WERI-Rb-1 (cell line): ENCODE measurements at regions not wholly inside any gene's neighbourhood (a gene's known extent, or its start where the extent isn't known, plus 50 kb on each side); places are given as distances from the start of the nearest gene placed in this dataset.
"Not testable (repeated sequence)": the region's sequence is repeated elsewhere in the genome, so short reads cannot be mapped to it uniquely, and the experiment has no call there.

Source experiments
- DNase-seq: peaks from one replicate; pipeline ENCODE4 v3.0.0-alpha.2; 2020
- H3K27ac ChIP-seq: fragments of 250-450 bp; sonication (Bioruptor Pico); 2 replicates; pipeline ENCODE4 v1.5.1; 2020; ENCODE audit warnings: mild to moderate bottlenecking, moderate library complexity
- H3K27me3 ChIP-seq: fragments of 250-450 bp; sonication (Bioruptor Pico); 2 replicates; pipeline ENCODE4 v1.5.1; 2021; ENCODE audit warnings: mild to moderate bottlenecking, low read depth, moderate library complexity; ENCODE audit not compliant: insufficient read depth, severe bottlenecking
- H3K36me3 ChIP-seq: fragments of 250-450 bp; sonication (Bioruptor Pico); 2 replicates; pipeline ENCODE4 v1.5.1; 2020; ENCODE audit warnings: mild to moderate bottlenecking, moderate library complexity
- H3K4me3 ChIP-seq: 2 replicates; pipeline ENCODE4 v1.5.1; 2011; ENCODE audit warnings: low read depth, mild to moderate bottlenecking, control low read depth, low read length
- H3K9me3 ChIP-seq: fragments of 250-450 bp; sonication (Bioruptor Pico); 2 replicates; pipeline ENCODE4 v1.5.1; 2021; ENCODE audit warnings: mild to moderate bottlenecking, moderate library complexity; ENCODE audit not compliant: severe bottlenecking
- CTCF ChIP-seq: IDR thresholded peaks from 2 replicates; pipeline ENCODE4 v1.5.1; 2011; ENCODE audit warnings: low read depth, mild to moderate bottlenecking, control low read depth, inconsistent platforms, low read length

GRCh38 chr13:44783994-44784707 is 205.1 kb downstream of the NUFIP1 start:
- no peak for TF ChIP-seq CTCF
- Histone ChIP-seq H3K27me3 (no peaks in the 10 kb centered on the region), H3K36me3 (no peaks in the 10 kb centered on the region), H3K27ac (no peak overlapping the region), H3K9me3 (no peaks in the 10 kb centered on the region), H3K4me3 (no peak overlapping the region)
- no peak for DNase-seq

- no peak for DNase-seq
- H3K27me3 ChIP-seq = no peaks in the 10 kb centered on the region
- H3K36me3 ChIP-seq = no peaks in the 10 kb centered on the region
- H3K4me3 ChIP-seq = no peak overlapping the region
- H3K9me3 ChIP-seq = no peaks in the 10 kb centered on the region
- no peak for TF ChIP-seq CTCF
- H3K27ac ChIP-seq = no peak overlapping the region
Measured at GRCh38 chr13:44780591-44781280, 204.6 kb upstream of the TSC22D1 start.

GRCh38 chr13:44778761-44779484 is 202.8 kb upstream of the TSC22D1 start:
- DNase-seq = no peak
- TF ChIP-seq CTCF = no peak
- H3K36me3 ChIP-seq = no peaks in the 10 kb centered on the region
- no peaks in the 10 kb centered on the region for H3K9me3 ChIP-seq
- no peaks in the 10 kb centered on the region for H3K27me3 ChIP-seq
- no peak overlapping the region for H3K4me3 ChIP-seq
- no peak overlapping the region for H3K27ac ChIP-seq

- H3K27ac ChIP-seq, H3K27me3 ChIP-seq, H3K9me3 ChIP-seq, DNase-seq, H3K4me3 ChIP-seq, H3K36me3 ChIP-seq: not testable (repeated sequence)
Measured at GRCh38 chr13:44775290-44775689, 199.2 kb upstream of the TSC22D1 start.

GRCh38 chr13:44770951-44771350 is 194.8 kb upstream of the TSC22D1 start:
- no peak overlapping the region for H3K4me3 ChIP-seq
- no peak for TF ChIP-seq CTCF
- H3K9me3 ChIP-seq = no peaks in the 10 kb centered on the region
- DNase-seq = no peak
- H3K36me3 ChIP-seq = no peaks in the 10 kb centered on the region
- no peak overlapping the region for H3K27ac ChIP-seq
- no peaks in the 10 kb centered on the region for H3K27me3 ChIP-seq

GRCh38 chr13:44769686-44770085 is 193.6 kb upstream of the TSC22D1 start:
- no peak for TF ChIP-seq CTCF
- no peak for DNase-seq

More at GRCh38 chr13:44769686-44770085, 193.6 kb upstream of the TSC22D1 start:
- no peaks in the 10 kb centered on the region for H3K27me3 ChIP-seq
- H3K9me3 ChIP-seq = no peaks in the 10 kb centered on the region
- H3K27ac ChIP-seq = no peak overlapping the region
- H3K36me3 ChIP-seq = no peaks in the 10 kb centered on the region
- H3K4me3 ChIP-seq = no peak overlapping the region
